B cell (primary cell): ENCODE measurements at regions not wholly inside any gene's neighbourhood (a gene's known extent, or its start where the extent isn't known, plus 50 kb on each side); places are given as distances from the start of the nearest gene placed in this dataset.

ENCODE experiments used
- ATAC-seq: fragments of 200-7000 bp; cut with Tn5 transposase; one replicate; pipeline ENCODE4 v1.10.0; 2021; ENCODE audit warnings: low read depth, mild to moderate bottlenecking, moderate number of reproducible peaks, moderate library complexity
- CTCF ChIA-PET: fragments of 350-600 bp; sonication (Branson Sonifier 250); formaldehyde crosslinking; loops from one replicate; lab custom pipeline; 2021; ENCODE audit warnings: antibody characterized with exemption, inconsistent platforms; lab: Charles Lee
- POLR2A ChIA-PET: fragments of 350-600 bp; sonication (Branson Sonifier 250); formaldehyde crosslinking; loops from one replicate; lab custom pipeline; 2021; ENCODE audit warnings: antibody characterized with exemption; lab: Charles Lee
- DNase-seq: peaks from one replicate; pipeline ENCODE4 v3.0.0; 2013
- H2AFZ ChIP-seq: 2 replicates; pipeline ENCODE4 v1.6.1; 2012; ENCODE audit warnings: mild to moderate bottlenecking, low read depth, low read length; ENCODE audit not compliant: insufficient read depth, poor library complexity, severe bottlenecking
- H3K27ac ChIP-seq, 2 donors: 1 replicate in 1 of 2; 2 replicates in 1 of 2; pipeline ENCODE4 v1.5.1; 2012 to 2013; ENCODE audit warnings: low read length in 2 of 2, mild to moderate bottlenecking in 2 of 2, moderate library complexity in 1 of 2
- H3K27me3 ChIP-seq, 4 experiments: fragments of 200-600 bp in 1 of 4; sonication (generic) in 1 of 4; replicated peaks in 1 of 4; 1 replicate in 2 of 4; 2 replicates in 2 of 4; pipeline versions ENCODE4 v1.6.1 to v1.7.0; 2013 to 2016; ENCODE audit warnings: low read length in 3 of 4, mild to moderate bottlenecking in 2 of 4, mixed read lengths in 1 of 4, moderate library complexity in 1 of 4; ENCODE audit not compliant: insufficient read depth in 4 of 4, control insufficient read depth in 3 of 4; ENCODE audit errors: control extremely low read depth in 1 of 4
- H3K36me3 ChIP-seq, 2 experiments: replicated peaks in 1 of 2; 1 replicate in 1 of 2; 2 replicates in 1 of 2; pipeline versions ENCODE4 v1.6.1 to v1.7.1; 2013; ENCODE audit warnings: low read length in 1 of 2; ENCODE audit not compliant: insufficient read depth in 2 of 2, control insufficient read depth in 1 of 2; ENCODE audit errors: control extremely low read depth in 1 of 2, extremely low read depth in 1 of 2
- H3K4me1 ChIP-seq, 2 donors: fragments of 200-600 bp in 1 of 2; sonication (generic) in 1 of 2; 1 replicate in 1 of 2; 2 replicates in 1 of 2; pipeline versions ENCODE4 v1.5.1 to v1.6.1; 2013 to 2017; ENCODE audit warnings: low read length in 2 of 2; ENCODE audit not compliant: control insufficient read depth in 2 of 2, insufficient read depth in 2 of 2
- H3K4me2 ChIP-seq: replicated peaks from 2 replicates; pipeline ENCODE3; 2012; ENCODE audit warnings: mild to moderate bottlenecking, low read depth, low read length; ENCODE audit not compliant: poor library complexity, severe bottlenecking
- H3K4me3 ChIP-seq, 5 experiments: fragments of 200-600 bp in 1 of 5; sonication (generic) in 1 of 5; 1 replicate in 3 of 5; 2 replicates in 2 of 5; pipeline versions ENCODE4 v1.5.1 to v1.7.0; 2011 to 2016; ENCODE audit warnings: low read length in 4 of 5, mild to moderate bottlenecking in 4 of 5, low read depth in 2 of 5, control low read depth in 1 of 5, moderate library complexity in 1 of 5; ENCODE audit not compliant: insufficient read depth in 1 of 5; ENCODE audit errors: control extremely low read depth in 1 of 5, extremely low read depth in 1 of 5
- H3K79me2 ChIP-seq: fragments of 200-600 bp; sonication (generic); one replicate; pipeline ENCODE4 v1.6.0; 2016; ENCODE audit warnings: low read length; ENCODE audit not compliant: control insufficient read depth, insufficient read depth
- H3K9ac ChIP-seq: fragments of 200-600 bp; sonication (generic); 2 replicates; pipeline ENCODE4 v1.6.1; 2017; ENCODE audit warnings: mild to moderate bottlenecking, low read length, moderate library complexity
- H3K9me3 ChIP-seq, 3 donors: one replicate each; pipeline versions ENCODE4 v1.6.1 to v1.7.1; 2013; ENCODE audit warnings: low read length in 2 of 3; ENCODE audit not compliant: control insufficient read depth in 2 of 3, insufficient read depth in 1 of 3; ENCODE audit errors: control extremely low read depth in 1 of 3
- H4K20me1 ChIP-seq: 2 replicates; pipeline ENCODE4 v1.6.0; 2012; ENCODE audit warnings: mild to moderate bottlenecking, low read length; ENCODE audit not compliant: insufficient read depth, control insufficient read depth, poor library complexity, severe bottlenecking
- H3K27ac Mint-ChIP-seq: one replicate; pipeline ENCODE4 v1.8.0; 2021; ENCODE audit warnings: mixed read lengths
- H3K27me3 Mint-ChIP-seq: one replicate; pipeline ENCODE4 v1.8.0; 2021; ENCODE audit warnings: mixed read lengths
- H3K4me1 Mint-ChIP-seq: one replicate; pipeline ENCODE4 v1.8.0; 2021; ENCODE audit warnings: mixed read lengths
- H3K4me3 Mint-ChIP-seq: one replicate; pipeline ENCODE4 v1.8.0; 2021; ENCODE audit warnings: mixed read lengths
- H3K9me3 Mint-ChIP-seq: one replicate; pipeline ENCODE4 v1.8.0; 2022; ENCODE audit warnings: mixed read lengths; ENCODE audit not compliant: insufficient read depth
- EZH2 ChIP-seq: IDR thresholded peaks from 2 replicates; pipeline ENCODE4 v1.6.1; 2012; ENCODE audit warnings: borderline replicate concordance, low read depth, mild to moderate bottlenecking, moderate library complexity, low read length; ENCODE audit not compliant: insufficient read depth, poor library complexity, severe bottlenecking
- WGBS: methylation state at CpG from one replicate; pipeline ENCODE4 v1.1.5; 2013; ENCODE audit warnings: missing lambda C conversion rate; ENCODE audit not compliant: insufficient coverage; 5-methylcytosine and 5-hydroxymethylcytosine counted together
- intact Hi-C: fragments of 100-400 bp; cut with micrococcal nuclease; formaldehyde crosslinking; loops from one replicate; pipeline ENCODE4 v1.10.0; 2022
- TF ChIP-seq, protein P1 (sequence below): fragments of 200-600 bp; IDR thresholded peaks from one replicate; pipeline ENCODE4 v1.8.0; 2022; ENCODE audit warnings: antibody characterized with exemption, mild to moderate bottlenecking

- no peaks in the 10 kb centered on the region for H3K27me3 Mint-ChIP-seq
- H3K36me3 ChIP-seq: no peaks in the 10 kb centered on the region
- H3K4me3 Mint-ChIP-seq: no peak overlapping the region
- intact Hi-C loops: no loop called here
- no peaks in the 10 kb centered on the region for H4K20me1 ChIP-seq
- no peaks in the 10 kb centered on the region for H3K9me3 ChIP-seq
- no peaks in the 10 kb centered on the region for H3K27me3 ChIP-seq
- DNase-seq: no peak
- no peaks in the 10 kb centered on the region for H3K9me3 Mint-ChIP-seq
- H3K9ac ChIP-seq: no peak overlapping the region
- ChIA-PET POLR2A (no interaction called here), CTCF (no interaction called here)
- H3K4me2 ChIP-seq: no peak overlapping the region
- no peak for ATAC-seq
- H3K4me3 ChIP-seq: no peak overlapping the region
- WGBS: 78% methylated on average over 1 of the region's 3 CpGs
- H2AFZ ChIP-seq: no peak overlapping the region
- no peaks in the 10 kb centered on the region for H3K4me1 Mint-ChIP-seq
- H3K27ac ChIP-seq: no peak overlapping the region
- no peak overlapping the region for H3K27ac Mint-ChIP-seq
- H3K4me1 ChIP-seq: no peaks in the 10 kb centered on the region
- no peak for TF ChIP-seq EZH2
- TF ChIP-seq, protein P1, sequence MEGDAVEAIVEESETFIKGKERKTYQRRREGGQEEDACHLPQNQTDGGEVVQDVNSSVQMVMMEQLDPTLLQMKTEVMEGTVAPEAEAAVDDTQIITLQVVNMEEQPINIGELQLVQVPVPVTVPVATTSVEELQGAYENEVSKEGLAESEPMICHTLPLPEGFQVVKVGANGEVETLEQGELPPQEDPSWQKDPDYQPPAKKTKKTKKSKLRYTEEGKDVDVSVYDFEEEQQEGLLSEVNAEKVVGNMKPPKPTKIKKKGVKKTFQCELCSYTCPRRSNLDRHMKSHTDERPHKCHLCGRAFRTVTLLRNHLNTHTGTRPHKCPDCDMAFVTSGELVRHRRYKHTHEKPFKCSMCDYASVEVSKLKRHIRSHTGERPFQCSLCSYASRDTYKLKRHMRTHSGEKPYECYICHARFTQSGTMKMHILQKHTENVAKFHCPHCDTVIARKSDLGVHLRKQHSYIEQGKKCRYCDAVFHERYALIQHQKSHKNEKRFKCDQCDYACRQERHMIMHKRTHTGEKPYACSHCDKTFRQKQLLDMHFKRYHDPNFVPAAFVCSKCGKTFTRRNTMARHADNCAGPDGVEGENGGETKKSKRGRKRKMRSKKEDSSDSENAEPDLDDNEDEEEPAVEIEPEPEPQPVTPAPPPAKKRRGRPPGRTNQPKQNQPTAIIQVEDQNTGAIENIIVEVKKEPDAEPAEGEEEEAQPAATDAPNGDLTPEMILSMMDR: no peak
- H3K79me2 ChIP-seq: no peaks in the 10 kb centered on the region
Observed at GRCh38 chr11:15765530-15765929, 590.8 kb downstream of the SOX6 start.

- H3K4me3 Mint-ChIP-seq: no peak overlapping the region
- POLR2A ChIA-PET: no interaction called here
- CTCF ChIA-PET: no interaction called here
Observed at GRCh38 chr11:15768321-15768720, 588.0 kb downstream of the SOX6 start.

More at GRCh38 chr11:15768321-15768720, 588.0 kb downstream of the SOX6 start:
- no peaks in the 10 kb centered on the region for H3K36me3 ChIP-seq
- DNase-seq: no peak
- H3K4me2 ChIP-seq: no peak overlapping the region
- no peak overlapping the region for H2AFZ ChIP-seq
- H3K4me3 ChIP-seq: no peak overlapping the region
- no peak overlapping the region for H3K27ac ChIP-seq
- intact Hi-C loops: no loop called here
- Mint-ChIP-seq H3K9me3 (no peaks in the 10 kb centered on the region), H3K27ac (no peak overlapping the region), H3K4me1 (no peaks in the 10 kb centered on the region), H3K27me3 (no peaks in the 10 kb centered on the region)
- TF ChIP-seq, protein P1: no peak
- no peak for TF ChIP-seq EZH2
- no peaks in the 10 kb centered on the region for H3K27me3 ChIP-seq
- no peaks in the 10 kb centered on the region for H3K4me1 ChIP-seq
- no peak for ATAC-seq
- H3K9ac ChIP-seq: no peak overlapping the region
- WGBS: 100% methylated on average over 3 of the region's 5 CpGs
- no peaks in the 10 kb centered on the region for H3K9me3 ChIP-seq
- H4K20me1 ChIP-seq: no peaks in the 10 kb centered on the region
- no peaks in the 10 kb centered on the region for H3K79me2 ChIP-seq
